ENCODE measurements at regions not wholly inside any gene's neighbourhood (a gene's known extent, or its start where the extent isn't known, plus 50 kb on each side); places are given as distances from the start of the nearest gene placed in this dataset.

DNA sequence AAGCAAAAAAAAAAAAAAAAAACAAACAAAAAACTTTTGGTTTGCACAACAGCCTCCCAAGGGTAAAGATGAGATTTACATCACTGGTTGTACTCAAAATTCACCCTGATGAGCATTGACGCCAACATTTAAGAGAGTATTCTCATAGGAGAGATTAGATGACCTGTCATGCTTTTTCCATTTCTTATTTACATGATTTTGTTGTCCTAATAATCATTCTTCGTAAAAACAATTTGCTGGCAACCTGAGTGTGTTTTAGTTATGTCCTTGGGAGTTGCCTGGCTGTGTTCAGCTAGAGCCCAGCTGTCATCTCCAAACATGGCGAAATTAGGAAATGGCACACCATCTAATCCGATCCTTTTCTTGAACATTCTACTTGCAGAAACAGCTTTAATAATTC lies 186.4 kb upstream of the MRPS30 start:
- H3K27me3 ChIP-seq, result no peaks in the 10 kb centered on the region

DNA sequence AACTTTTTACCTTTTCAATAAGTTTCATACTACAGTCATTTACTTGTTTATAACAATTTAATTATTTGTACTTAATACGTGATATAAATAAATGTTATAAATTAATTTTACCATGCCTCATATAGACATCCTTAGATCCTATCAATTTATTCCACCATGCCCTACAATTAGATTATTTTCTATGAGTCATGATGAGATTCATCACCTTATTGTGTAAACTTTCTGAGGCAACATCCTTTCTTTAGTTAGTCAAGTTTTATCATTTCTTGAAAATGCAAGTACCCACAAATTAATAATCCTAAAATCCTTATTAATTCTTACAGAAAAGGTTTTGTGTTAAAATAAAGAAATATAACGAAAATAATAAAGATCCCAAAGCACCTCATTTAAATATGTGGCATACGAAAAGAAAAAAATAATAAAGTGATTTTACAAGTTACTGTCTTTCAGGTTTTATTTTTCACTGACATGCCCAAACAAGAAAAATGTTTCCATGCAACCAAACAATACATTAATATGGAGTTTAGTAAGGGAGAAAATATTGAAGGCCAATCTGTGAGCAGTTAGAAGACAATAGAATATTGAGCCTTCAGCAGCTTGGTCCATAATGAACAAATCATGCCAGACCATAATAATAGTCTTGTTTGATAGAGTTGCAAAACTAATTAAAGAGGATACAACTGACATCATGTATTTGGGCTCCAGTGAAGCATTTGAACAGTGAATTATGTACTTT lies 188.7 kb upstream of the MRPS30 start:
- H3K27me3 ChIP-seq, result no peaks in the 10 kb centered on the region
- H3K27ac ChIP-seq, result no peak overlapping the region
- H3K4me3 ChIP-seq, result no peak overlapping the region
- TF ChIP-seq, protein P1, sequence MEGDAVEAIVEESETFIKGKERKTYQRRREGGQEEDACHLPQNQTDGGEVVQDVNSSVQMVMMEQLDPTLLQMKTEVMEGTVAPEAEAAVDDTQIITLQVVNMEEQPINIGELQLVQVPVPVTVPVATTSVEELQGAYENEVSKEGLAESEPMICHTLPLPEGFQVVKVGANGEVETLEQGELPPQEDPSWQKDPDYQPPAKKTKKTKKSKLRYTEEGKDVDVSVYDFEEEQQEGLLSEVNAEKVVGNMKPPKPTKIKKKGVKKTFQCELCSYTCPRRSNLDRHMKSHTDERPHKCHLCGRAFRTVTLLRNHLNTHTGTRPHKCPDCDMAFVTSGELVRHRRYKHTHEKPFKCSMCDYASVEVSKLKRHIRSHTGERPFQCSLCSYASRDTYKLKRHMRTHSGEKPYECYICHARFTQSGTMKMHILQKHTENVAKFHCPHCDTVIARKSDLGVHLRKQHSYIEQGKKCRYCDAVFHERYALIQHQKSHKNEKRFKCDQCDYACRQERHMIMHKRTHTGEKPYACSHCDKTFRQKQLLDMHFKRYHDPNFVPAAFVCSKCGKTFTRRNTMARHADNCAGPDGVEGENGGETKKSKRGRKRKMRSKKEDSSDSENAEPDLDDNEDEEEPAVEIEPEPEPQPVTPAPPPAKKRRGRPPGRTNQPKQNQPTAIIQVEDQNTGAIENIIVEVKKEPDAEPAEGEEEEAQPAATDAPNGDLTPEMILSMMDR (IDR thresholded peaks at IDR 0.05; ENCODE audit: low read depth, low read length), result no peak
- no peak for DNase-seq (ENCODE audit: low read depth in 1 of 2, low spot score in 1 of 2)
- H3K4me1 ChIP-seq (ENCODE audit: low read depth), result no peaks in the 10 kb centered on the region
- no peaks in the 10 kb centered on the region for H3K9me3 ChIP-seq (ENCODE audit: low read depth)
- no peaks in the 10 kb centered on the region for H3K36me3 ChIP-seq

More for the DNA sequence above, 186.4 kb upstream of the MRPS30 start:
- DNase-seq (ENCODE audit: low read depth in 1 of 2, low spot score in 1 of 2), result no peak
- no peaks in the 10 kb centered on the region for H3K4me1 ChIP-seq (ENCODE audit: low read depth)
- no peak overlapping the region for H3K4me3 ChIP-seq
- H3K27ac ChIP-seq, result no peak overlapping the region
- no peaks in the 10 kb centered on the region for H3K36me3 ChIP-seq
- TF ChIP-seq, protein P1 (IDR thresholded peaks at IDR 0.05; ENCODE audit: low read depth, low read length), result no peak
- H3K9me3 ChIP-seq (ENCODE audit: low read depth), result no peaks in the 10 kb centered on the region

DNA sequence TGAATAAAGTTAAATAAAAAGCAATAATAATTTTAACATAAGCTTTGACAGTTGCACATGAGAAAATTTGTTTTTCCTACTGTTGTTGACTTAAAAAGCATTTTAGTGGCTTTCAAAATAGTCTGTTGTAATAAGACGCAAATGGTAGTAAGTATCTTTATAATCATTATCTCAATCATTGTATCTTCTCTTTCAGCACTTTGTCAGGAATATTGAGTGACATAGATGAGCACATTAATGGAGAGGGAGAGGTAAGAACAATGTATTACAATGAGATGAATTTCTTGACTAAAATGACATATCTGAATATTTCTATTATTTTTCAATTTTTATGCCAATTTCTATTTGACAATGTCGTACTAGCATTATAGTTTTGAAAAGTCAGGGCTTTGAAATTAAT lies 193.9 kb upstream of the MRPS30 start:
- TF ChIP-seq, protein P1 (IDR thresholded peaks at IDR 0.05; ENCODE audit: low read depth, low read length), result no peak
- H3K9me3 ChIP-seq (ENCODE audit: low read depth), result no peaks in the 10 kb centered on the region
- no peaks in the 10 kb centered on the region for H3K4me1 ChIP-seq (ENCODE audit: low read depth)
- DNase-seq (ENCODE audit: low read depth in 1 of 2, low spot score in 1 of 2), result no peak
- no peaks in the 10 kb centered on the region for H3K36me3 ChIP-seq
- H3K27ac ChIP-seq, result no peak overlapping the region
- H3K27me3 ChIP-seq, result no peaks in the 10 kb centered on the region
- no peak overlapping the region for H3K4me3 ChIP-seq

DNA sequence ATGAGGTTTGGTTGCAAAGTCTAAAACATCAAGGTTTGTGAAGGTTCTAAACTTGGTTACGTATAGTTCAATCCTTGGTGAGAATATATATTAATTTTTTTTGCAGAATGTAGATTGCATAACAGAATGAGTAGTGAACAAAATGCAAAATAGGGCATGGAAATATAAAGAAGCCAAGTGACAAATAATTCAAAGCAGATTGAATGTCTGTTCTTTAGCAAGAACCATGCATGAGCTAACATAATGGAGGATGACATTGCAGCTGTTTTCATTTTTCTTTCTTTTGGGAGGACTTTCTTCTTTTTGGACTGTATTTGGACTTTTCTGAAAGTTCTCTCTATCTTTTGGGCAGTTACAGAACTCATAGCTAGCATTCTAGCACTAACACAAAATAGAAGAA lies 194.8 kb upstream of the MRPS30 start:
- H3K9me3 ChIP-seq (ENCODE audit: low read depth), result no peaks in the 10 kb centered on the region
- no peak for DNase-seq (ENCODE audit: low read depth in 1 of 2, low spot score in 1 of 2)
- no peaks in the 10 kb centered on the region for H3K27me3 ChIP-seq
- no peaks in the 10 kb centered on the region for H3K36me3 ChIP-seq
- TF ChIP-seq, protein P1 (IDR thresholded peaks at IDR 0.05; ENCODE audit: low read depth, low read length), result no peak
- H3K4me1 ChIP-seq (ENCODE audit: low read depth), result no peaks in the 10 kb centered on the region
- no peak overlapping the region for H3K4me3 ChIP-seq
- no peak overlapping the region for H3K27ac ChIP-seq

DNA sequence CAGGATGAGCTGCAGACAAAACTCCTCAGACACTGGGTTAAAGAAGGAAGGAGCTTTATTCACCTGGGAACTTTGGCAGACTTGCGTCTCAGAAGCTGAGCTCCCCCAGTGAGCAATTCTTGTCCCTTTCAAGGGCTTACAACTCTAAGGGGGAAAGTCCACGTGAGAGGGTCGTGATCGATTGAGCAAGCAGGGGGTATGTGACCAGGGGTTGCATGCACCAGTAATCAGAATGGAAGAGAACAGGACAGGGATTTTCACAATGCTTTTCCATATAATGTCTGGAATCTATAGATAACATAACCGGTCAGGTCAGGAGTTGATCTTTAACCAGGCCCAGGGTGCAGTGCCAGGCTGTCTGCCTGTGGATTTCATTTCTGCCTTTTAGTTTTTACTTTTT lies 202.8 kb upstream of the MRPS30 start:
- Histone ChIP-seq H3K4me3 (no peak overlapping the region), H3K27me3 (no peaks in the 10 kb centered on the region), H3K36me3 (no peaks in the 10 kb centered on the region), H3K27ac (no peak overlapping the region), H3K9me3 (ENCODE audit: low read depth) (no peaks in the 10 kb centered on the region), H3K4me1 (ENCODE audit: low read depth) (no peaks in the 10 kb centered on the region)
- no peak for DNase-seq (ENCODE audit: low read depth in 1 of 2, low spot score in 1 of 2)
- TF ChIP-seq, protein P1 (IDR thresholded peaks at IDR 0.05; ENCODE audit: low read depth, low read length), result no peak
